ENCODE measurements at regions not wholly inside any gene's neighbourhood (a gene's known extent, or its start where the extent isn't known, plus 50 kb on each side); places are given as distances from the start of the nearest gene placed in this dataset.

GRCh38 chrX:794311-794710 is 163.7 kb downstream of the SHOX start:
- TF ChIP-seq, protein P1, sequence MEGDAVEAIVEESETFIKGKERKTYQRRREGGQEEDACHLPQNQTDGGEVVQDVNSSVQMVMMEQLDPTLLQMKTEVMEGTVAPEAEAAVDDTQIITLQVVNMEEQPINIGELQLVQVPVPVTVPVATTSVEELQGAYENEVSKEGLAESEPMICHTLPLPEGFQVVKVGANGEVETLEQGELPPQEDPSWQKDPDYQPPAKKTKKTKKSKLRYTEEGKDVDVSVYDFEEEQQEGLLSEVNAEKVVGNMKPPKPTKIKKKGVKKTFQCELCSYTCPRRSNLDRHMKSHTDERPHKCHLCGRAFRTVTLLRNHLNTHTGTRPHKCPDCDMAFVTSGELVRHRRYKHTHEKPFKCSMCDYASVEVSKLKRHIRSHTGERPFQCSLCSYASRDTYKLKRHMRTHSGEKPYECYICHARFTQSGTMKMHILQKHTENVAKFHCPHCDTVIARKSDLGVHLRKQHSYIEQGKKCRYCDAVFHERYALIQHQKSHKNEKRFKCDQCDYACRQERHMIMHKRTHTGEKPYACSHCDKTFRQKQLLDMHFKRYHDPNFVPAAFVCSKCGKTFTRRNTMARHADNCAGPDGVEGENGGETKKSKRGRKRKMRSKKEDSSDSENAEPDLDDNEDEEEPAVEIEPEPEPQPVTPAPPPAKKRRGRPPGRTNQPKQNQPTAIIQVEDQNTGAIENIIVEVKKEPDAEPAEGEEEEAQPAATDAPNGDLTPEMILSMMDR (IDR thresholded peaks at IDR 0.05) = no peak
- TF ChIP-seq POLR2AphosphoS5 (IDR thresholded peaks at IDR 0.05) = no peak

Data from esophagus muscularis mucosa (tissue), 3 donors.